ENCODE measurements at regions not wholly inside any gene's neighbourhood (a gene's known extent, or its start where the extent isn't known, plus 50 kb on each side); places are given as distances from the start of the nearest gene placed in this dataset.

DNA sequence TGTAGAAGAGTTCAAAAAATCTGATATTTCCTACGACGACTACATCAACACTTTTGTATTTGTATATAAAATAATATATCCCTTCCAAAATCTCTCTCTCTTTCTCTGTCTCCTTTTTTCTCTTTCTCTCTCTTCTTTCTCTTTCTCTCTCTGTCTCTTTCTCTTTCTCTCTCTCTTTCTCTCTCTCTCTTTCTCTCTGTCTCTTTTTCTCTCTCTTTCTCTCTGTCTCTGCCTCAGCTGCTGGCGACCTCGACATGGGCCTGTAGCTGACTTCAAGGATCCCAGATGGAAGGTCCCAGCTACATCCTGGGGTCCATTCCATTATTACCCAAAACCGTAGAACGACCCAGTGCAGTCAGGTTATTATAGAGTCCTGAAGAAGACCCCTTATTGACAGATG, 90.0 kb downstream of the CD24 start:
- DNase-seq (ENCODE audit: low read depth, low spot score), result no peak
- Histone ChIP-seq H2AFZ (ENCODE audit: low read depth, low read length, poor library complexity, severe bottlenecking) (no peak overlapping the region), H3K27me3 (ENCODE audit: insufficient read depth, low read length) (no peaks in the 10 kb centered on the region), H3K79me2 (ENCODE audit: insufficient read depth, low read length) (no peaks in the 10 kb centered on the region), H3K27ac (ENCODE audit: low read depth, low read length) (no peak overlapping the region), H3K4me1 (ENCODE audit: control insufficient read depth in 1 of 2, insufficient read depth in 2 of 2, low read length in 2 of 2) (peaks cover 8 to 21% of the 10 kb centered on the region in 2 experiments; a peak in 3 of 4 replicates), H3K9me2 (ENCODE audit: insufficient read depth) (no peaks in the 10 kb centered on the region), H3K4me2 (ENCODE audit: low read length) (no peak overlapping the region), H3K9ac (ENCODE audit: low read length) (no peak overlapping the region), H3K36me3 (ENCODE audit: control insufficient read depth in 1 of 2, insufficient read depth in 2 of 2, low read length in 2 of 2) (no peaks in the 10 kb centered on the region), H3K4me3 (replicated peaks in 1 of 2; ENCODE audit: low read depth in 1 of 2, low read length in 2 of 2) (no peak overlapping the region), H4K20me1 (ENCODE audit: insufficient read depth) (no peaks in the 10 kb centered on the region), H3K9me3 (ENCODE audit: control insufficient read depth in 1 of 2, insufficient read depth in 1 of 2, low read depth in 1 of 2, low read length in 2 of 2) (no peaks in the 10 kb centered on the region)
- intact Hi-C loops (cut with micrococcal nuclease), result loop anchor here (5.0 kb wide), 1 partner anchor 93 kb away; no protein-coding TSS in a partner anchor
- ChIA-PET POLR2A (no interaction called here), RAD21 (ENCODE audit: low non-redundant PET in 1 of 2, low total read pairs in 2 of 2, uncharacterized antibody in 2 of 2, unreplicated experiment in 2 of 2) (no interaction called here), CTCF (no interaction called here)
- ATAC-seq, result no peak
- no TSS peak for BruUV-seq (replicated peaks)
- no peak for TF ChIP-seq RAD21 (IDR thresholded peaks at IDR 0.05; ENCODE audit: low read depth)
- TF ChIP-seq, protein P1, sequence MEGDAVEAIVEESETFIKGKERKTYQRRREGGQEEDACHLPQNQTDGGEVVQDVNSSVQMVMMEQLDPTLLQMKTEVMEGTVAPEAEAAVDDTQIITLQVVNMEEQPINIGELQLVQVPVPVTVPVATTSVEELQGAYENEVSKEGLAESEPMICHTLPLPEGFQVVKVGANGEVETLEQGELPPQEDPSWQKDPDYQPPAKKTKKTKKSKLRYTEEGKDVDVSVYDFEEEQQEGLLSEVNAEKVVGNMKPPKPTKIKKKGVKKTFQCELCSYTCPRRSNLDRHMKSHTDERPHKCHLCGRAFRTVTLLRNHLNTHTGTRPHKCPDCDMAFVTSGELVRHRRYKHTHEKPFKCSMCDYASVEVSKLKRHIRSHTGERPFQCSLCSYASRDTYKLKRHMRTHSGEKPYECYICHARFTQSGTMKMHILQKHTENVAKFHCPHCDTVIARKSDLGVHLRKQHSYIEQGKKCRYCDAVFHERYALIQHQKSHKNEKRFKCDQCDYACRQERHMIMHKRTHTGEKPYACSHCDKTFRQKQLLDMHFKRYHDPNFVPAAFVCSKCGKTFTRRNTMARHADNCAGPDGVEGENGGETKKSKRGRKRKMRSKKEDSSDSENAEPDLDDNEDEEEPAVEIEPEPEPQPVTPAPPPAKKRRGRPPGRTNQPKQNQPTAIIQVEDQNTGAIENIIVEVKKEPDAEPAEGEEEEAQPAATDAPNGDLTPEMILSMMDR (IDR thresholded peaks at IDR 0.05 in 2 of 3, conservative IDR thresholded peaks at IDR 0.05 in 1 of 3; ENCODE audit: borderline replicate concordance in 1 of 3, insufficient read depth in 1 of 3, low read depth in 2 of 3, low read length in 2 of 3), result no peak
- no peak for TF ChIP-seq ZFX (IDR thresholded peaks at IDR 0.05)
- TF ChIP-seq EZH2 (IDR thresholded peaks at IDR 0.05), result no peak
- no peak for TF ChIP-seq CEBPB (IDR thresholded peaks at IDR 0.05; ENCODE audit: low read depth)
- TF ChIP-seq SP1 (IDR thresholded peaks at IDR 0.05; ENCODE audit: low read depth), result no peak
- no peak for TF ChIP-seq EGR1 (IDR thresholded peaks at IDR 0.05; ENCODE audit: low read depth)
- TF ChIP-seq POLR2A (IDR thresholded peaks at IDR 0.05; ENCODE audit: borderline replicate concordance, extremely low read depth, insufficient read depth, insufficient read length), result no peak
- TF ChIP-seq, protein P2, sequence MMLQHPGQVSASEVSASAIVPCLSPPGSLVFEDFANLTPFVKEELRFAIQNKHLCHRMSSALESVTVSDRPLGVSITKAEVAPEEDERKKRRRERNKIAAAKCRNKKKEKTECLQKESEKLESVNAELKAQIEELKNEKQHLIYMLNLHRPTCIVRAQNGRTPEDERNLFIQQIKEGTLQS (IDR thresholded peaks at IDR 0.05), result no peak
- no peak for TF ChIP-seq SIN3A (IDR thresholded peaks at IDR 0.05; ENCODE audit: low read depth)
- TF ChIP-seq EZH2phosphoT487 (IDR thresholded peaks at IDR 0.05; ENCODE audit: borderline replicate concordance), result no peak
- no peak for TF ChIP-seq ZNF274 (IDR thresholded peaks at IDR 0.05; ENCODE audit: low read depth, low read length)
- no peak for TF ChIP-seq JUND (IDR thresholded peaks at IDR 0.05)
- no peak for TF ChIP-seq SRF (IDR thresholded peaks at IDR 0.05; ENCODE audit: low read depth)
- TF ChIP-seq, protein P3, sequence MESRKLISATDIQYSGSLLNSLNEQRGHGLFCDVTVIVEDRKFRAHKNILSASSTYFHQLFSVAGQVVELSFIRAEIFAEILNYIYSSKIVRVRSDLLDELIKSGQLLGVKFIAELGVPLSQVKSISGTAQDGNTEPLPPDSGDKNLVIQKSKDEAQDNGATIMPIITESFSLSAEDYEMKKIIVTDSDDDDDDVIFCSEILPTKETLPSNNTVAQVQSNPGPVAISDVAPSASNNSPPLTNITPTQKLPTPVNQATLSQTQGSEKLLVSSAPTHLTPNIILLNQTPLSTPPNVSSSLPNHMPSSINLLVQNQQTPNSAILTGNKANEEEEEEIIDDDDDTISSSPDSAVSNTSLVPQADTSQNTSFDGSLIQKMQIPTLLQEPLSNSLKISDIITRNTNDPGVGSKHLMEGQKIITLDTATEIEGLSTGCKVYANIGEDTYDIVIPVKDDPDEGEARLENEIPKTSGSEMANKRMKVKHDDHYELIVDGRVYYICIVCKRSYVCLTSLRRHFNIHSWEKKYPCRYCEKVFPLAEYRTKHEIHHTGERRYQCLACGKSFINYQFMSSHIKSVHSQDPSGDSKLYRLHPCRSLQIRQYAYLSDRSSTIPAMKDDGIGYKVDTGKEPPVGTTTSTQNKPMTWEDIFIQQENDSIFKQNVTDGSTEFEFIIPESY (IDR thresholded peaks at IDR 0.05; ENCODE audit: extremely low read depth, insufficient replicate concordance, low read length), result no peak
- TF ChIP-seq TCF7L2 (IDR thresholded peaks at IDR 0.05; ENCODE audit: borderline replicate concordance, extremely low read depth, insufficient read depth, insufficient read length), result no peak
- TF ChIP-seq, protein P4, sequence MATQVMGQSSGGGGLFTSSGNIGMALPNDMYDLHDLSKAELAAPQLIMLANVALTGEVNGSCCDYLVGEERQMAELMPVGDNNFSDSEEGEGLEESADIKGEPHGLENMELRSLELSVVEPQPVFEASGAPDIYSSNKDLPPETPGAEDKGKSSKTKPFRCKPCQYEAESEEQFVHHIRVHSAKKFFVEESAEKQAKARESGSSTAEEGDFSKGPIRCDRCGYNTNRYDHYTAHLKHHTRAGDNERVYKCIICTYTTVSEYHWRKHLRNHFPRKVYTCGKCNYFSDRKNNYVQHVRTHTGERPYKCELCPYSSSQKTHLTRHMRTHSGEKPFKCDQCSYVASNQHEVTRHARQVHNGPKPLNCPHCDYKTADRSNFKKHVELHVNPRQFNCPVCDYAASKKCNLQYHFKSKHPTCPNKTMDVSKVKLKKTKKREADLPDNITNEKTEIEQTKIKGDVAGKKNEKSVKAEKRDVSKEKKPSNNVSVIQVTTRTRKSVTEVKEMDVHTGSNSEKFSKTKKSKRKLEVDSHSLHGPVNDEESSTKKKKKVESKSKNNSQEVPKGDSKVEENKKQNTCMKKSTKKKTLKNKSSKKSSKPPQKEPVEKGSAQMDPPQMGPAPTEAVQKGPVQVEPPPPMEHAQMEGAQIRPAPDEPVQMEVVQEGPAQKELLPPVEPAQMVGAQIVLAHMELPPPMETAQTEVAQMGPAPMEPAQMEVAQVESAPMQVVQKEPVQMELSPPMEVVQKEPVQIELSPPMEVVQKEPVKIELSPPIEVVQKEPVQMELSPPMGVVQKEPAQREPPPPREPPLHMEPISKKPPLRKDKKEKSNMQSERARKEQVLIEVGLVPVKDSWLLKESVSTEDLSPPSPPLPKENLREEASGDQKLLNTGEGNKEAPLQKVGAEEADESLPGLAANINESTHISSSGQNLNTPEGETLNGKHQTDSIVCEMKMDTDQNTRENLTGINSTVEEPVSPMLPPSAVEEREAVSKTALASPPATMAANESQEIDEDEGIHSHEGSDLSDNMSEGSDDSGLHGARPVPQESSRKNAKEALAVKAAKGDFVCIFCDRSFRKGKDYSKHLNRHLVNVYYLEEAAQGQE (IDR thresholded peaks at IDR 0.05; ENCODE audit: low read depth), result no peak
- TF ChIP-seq, protein P5, sequence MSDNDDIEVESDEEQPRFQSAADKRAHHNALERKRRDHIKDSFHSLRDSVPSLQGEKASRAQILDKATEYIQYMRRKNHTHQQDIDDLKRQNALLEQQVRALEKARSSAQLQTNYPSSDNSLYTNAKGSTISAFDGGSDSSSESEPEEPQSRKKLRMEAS (IDR thresholded peaks at IDR 0.05), result no peak
